GM10248 (cell line): ENCODE measurements at regions not wholly inside any gene's neighbourhood (a gene's known extent, or its start where the extent isn't known, plus 50 kb on each side); places are given as distances from the start of the nearest gene placed in this dataset.
"Not testable (repeated sequence)": the region's sequence is repeated elsewhere in the genome, so short reads cannot be mapped to it uniquely, and the experiment has no call there.

ENCODE experiments used
- CTCF ChIA-PET: fragments of 300-600 bp; sonication (Branson Sonifier 250); formaldehyde crosslinking; extraction: SDS; loops from one replicate; lab custom pipeline; 2021; ENCODE audit warnings: antibody characterized with exemption; lab: Yijun Ruan, JAX
- POLR2A ChIA-PET: fragments of 350-650 bp; sonication (Branson Sonifier 250); formaldehyde crosslinking; extraction: SDS; loops from one replicate; lab custom pipeline; 2020; ENCODE audit warnings: antibody characterized with exemption; lab: Yijun Ruan, JAX
- DNase-seq: peaks from one replicate; pipeline ENCODE4 v3.0.0; 2012; ENCODE audit errors: extremely low spot score
- CTCF ChIP-seq: IDR thresholded peaks from 2 replicates; pipeline ENCODE4 v1.5.1; 2012; ENCODE audit warnings: mild to moderate bottlenecking, low read depth; ENCODE audit errors: extremely low read depth, missing control alignments, control extremely low read depth

GRCh38 chr10:123250640-123251039 lies 96.4 kb downstream of the BUB3 start:
- no peak for TF ChIP-seq CTCF
- ChIA-PET POLR2A (no interaction called here), CTCF (no interaction called here)
- DNase-seq, result no peak

DNA sequence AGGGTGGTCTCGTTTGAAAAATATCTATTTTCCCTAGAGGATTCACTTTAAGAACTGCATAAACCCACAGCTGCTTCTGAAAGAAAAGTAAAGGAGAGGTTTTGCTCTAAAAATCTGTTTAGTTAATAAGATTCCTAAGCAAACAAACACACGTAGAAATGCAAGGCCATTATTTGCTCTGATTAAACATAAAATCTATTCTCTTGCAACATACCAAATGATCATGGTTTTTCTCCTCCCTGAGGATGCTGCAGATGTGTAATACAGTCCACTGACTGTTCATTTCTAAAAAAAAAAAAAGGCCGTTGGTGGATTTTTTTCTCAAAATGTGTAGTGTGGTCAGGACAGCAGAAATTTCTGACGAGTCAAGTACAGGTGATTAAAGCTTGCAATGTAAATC lies 98.6 kb downstream of the BUB3 start:
- CTCF ChIA-PET, result interaction anchor here (1.0 to 1.4 kb wide), 2 partner anchors 11 to 13 kb away, joined by 3 read pairs; no protein-coding TSS in a partner anchor
- POLR2A ChIA-PET, result no interaction called here
- DNase-seq, result no peak
- TF ChIP-seq CTCF, result no peak

DNA sequence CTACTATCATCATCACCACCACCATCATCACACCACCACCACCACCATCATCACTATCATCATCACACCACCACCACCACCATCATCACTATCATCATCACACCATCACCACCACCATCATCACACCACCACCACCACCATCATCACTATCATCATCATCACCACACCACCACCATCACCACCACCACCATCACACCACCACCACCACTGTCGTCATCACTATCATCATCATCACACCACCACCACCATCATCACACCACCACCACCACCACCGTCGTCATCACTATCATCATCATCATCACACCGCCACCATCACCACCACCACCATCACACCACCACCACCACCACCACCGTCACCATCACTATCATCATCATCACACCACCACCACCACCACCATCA lies 100.1 kb downstream of the BUB3 start:
- POLR2A ChIA-PET, DNase-seq, CTCF ChIA-PET: not testable (repeated sequence)

- POLR2A ChIA-PET, result no interaction called here
- CTCF ChIA-PET, result interaction anchor here (1.5 kb wide), 1 partner anchor 17 kb away, joined by 4 read pairs; no protein-coding TSS in a partner anchor
- TF ChIP-seq CTCF, result no peak
- DNase-seq, result no peak
These were observed 103.8 kb downstream of the BUB3 start for GRCh38 chr10:123257904-123258456.

DNA sequence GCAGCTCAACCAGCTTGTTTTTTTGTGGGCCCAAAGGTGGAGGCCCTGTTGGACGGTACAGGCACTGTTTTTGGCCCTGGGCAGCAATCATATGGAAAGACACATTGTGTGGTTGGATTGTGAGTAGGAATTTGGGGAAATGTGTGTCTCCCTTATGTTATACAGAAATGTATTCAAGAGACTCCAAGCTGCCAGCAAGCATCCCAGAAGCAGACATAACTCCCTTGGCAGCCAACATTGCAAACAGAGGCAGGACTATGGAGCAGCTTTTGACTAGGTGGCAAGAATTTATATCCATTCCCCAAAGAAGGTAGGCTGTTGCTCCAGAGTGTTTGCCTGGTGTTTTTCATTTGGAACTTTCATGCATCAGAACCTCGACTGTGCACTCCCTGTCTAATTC lies 104.9 kb downstream of the BUB3 start:
- CTCF ChIA-PET, result interaction anchor here (1.0 to 1.3 kb wide), 5 partner anchors 11 to 42 kb away, joined by 3 to 4 read pairs (median 3); no protein-coding TSS in a partner anchor
- no peak for TF ChIP-seq CTCF
- POLR2A ChIA-PET, result no interaction called here
- DNase-seq, result no peak

- POLR2A ChIA-PET, result no interaction called here
- no peak for DNase-seq
- CTCF ChIA-PET, result interaction anchor here (1.0 to 1.3 kb wide), 3 partner anchors 14 to 41 kb away, joined by 3 to 4 read pairs (median 3); no protein-coding TSS in a partner anchor
- TF ChIP-seq CTCF, result no peak
These were observed 105.6 kb downstream of the BUB3 start for GRCh38 chr10:123259791-123260190.

- POLR2A ChIA-PET, result no interaction called here
- CTCF ChIA-PET, result interaction anchor here (1.9 kb wide), 1 partner anchor 9 kb away, joined by 7 read pairs; no protein-coding TSS in a partner anchor
- no peak for TF ChIP-seq CTCF
- DNase-seq, result no peak
These were observed 108.3 kb downstream of the BUB3 start for GRCh38 chr10:123262456-123262855.
